NCI-H748 (cell line): ENCODE measurements at regions not wholly inside any gene's neighbourhood (a gene's known extent, or its start where the extent isn't known, plus 50 kb on each side); places are given as distances from the start of the nearest gene placed in this dataset.

Source experiments
- DNase-seq: peaks from one replicate; lab custom pipeline; 2025; ENCODE audit not compliant: unreplicated experiment; lab: John Stamatoyannopoulos, UW

DNA sequence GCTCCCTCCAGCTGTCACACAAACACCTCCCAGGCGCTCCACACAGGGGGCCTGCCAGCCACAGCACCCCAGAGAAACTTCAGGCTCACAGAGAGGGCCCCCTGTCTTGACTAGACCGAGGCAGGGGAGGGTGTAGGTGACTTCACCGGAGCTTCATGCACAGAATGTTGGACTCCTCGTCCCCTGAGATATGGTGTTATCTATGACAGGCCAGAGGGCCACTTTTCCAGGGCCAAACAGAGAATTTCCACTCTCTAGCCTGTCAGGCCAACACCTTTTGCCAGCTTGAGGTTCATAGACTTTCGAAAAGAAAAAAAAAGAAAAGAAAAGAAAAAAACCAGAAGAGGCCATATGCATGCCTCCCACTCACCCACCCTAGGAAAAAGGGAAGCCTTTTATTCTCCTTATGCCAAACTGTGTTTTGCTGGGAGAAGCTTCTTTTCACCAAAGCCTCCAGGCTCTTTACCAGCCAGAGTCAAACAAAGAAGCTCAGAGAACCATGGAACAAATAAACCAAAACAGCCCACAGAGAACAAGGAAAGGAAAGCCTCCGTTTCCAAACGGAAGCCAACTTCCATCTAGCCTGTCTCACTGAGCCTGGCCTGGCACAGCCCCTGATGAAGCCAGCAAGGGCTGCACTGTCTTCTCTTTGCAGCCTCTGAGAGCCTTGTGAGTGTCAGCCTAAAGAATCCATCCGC, 313.2 kb upstream of the JARID2 start:
- no peak for DNase-seq

DNA sequence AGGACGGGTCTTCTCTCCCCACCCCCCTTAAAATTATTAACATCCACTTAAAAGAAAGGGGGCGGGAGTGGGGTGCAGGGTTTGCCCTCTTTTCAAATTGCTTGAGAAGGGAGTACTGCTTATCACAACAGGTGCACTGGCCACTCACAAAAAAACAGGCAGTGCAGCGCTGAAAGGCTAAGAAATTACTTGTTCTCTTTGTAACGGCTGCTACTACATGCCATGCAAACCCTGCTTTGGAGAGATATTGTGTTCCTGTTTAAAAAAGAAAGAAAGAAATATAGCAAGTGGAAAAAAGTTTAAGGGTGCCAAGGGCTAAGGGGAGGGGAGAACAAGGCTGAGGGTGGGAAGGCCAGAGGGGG, 312.7 kb upstream of the JARID2 start:
- DNase-seq = no peak

DNA sequence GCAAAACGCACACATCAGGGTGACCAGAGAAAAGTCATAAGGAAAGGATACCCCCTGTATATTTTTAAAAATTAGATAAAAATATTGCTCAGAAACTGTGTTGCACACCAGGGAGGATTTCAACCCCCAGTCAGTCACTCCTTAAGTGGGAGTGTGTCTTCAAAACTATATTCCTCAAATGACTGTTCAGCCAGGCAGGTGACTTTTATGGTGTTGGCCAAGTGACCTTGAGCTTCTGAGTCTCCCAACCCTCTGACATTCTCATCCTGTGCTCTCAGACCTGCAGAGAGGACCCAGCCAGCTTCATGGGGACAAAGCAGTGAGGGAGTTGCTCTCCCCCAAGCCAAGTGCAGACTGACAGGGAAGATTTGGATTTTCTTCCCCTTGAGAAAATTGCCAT, 311.9 kb upstream of the JARID2 start:
- no peak for DNase-seq

DNA sequence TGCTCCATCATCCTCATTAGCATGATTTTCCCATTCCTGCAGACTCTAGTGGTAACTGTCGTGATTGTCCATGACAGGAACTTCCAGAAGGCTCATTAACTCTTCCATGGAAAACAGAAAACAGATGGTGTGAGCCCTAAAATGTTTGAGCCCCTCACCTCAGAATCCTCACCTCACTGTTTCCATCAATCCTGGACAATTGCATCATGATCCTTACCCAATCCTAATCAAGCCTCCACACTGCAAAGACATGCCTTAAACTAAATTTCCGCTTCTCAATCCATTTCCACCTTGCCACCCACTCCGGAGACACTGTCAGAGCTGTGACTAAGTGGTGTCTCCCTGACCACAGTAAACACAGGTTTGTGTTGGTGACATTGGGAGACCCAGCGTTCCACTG, 311.0 kb upstream of the JARID2 start:
- no peak for DNase-seq

DNA sequence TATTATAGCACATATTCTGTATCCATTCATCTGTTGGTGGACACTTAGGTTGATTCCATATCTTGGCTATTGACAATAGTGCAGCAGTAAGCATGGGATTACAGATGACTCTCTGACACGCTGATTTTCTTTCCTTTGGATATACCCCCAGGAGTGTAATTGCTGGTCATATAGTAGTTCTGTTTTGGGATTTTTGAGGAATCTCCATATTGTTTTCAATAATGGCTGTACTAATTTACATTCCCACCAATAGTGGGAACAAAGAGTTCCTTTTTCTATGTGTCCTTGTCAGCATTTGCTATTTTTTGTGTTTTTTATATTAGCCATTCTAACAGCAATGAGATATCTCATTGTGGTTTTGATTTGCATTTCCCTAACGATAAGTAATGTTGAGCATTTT, 309.0 kb upstream of the JARID2 start:
- DNase-seq = no peak

DNA sequence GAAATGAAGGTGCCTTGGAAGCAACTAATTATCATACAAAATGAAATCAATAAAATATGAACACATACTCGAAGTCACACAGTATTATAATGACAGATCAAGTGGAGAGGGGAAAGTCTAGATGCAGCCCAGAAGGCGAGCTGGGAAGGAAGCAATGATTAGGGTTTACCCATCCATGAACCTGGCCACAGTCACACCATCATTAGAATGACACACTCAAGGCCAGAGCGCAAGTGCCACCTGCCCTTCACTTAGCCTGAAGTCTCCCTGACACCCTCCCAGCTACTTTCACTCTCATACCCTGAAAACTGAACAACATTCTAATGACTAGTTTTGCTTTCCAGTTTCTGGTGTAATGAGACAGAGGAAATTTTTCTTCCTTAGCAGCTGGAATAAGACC, 302.8 kb upstream of the JARID2 start:
- DNase-seq = no peak

DNA sequence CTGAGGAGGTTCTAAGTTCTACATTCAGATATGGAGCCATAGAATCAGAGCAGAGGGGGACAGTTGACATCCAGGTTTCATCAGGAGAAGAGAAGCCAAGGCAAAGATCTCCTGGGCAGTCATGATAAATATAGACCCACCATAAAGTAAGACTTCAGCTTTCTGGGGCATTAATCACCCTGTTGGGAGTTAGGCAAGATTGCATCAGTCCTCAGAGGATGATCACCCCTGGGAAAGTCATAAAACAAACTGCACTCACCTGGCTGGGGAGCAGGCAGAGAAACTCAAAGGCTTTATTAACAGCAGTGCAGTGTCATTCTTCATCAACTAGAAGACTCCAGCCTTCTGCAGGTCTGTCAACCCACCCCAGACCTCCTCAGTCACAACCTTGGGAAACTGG, 301.3 kb upstream of the JARID2 start:
- DNase-seq = no peak

DNA sequence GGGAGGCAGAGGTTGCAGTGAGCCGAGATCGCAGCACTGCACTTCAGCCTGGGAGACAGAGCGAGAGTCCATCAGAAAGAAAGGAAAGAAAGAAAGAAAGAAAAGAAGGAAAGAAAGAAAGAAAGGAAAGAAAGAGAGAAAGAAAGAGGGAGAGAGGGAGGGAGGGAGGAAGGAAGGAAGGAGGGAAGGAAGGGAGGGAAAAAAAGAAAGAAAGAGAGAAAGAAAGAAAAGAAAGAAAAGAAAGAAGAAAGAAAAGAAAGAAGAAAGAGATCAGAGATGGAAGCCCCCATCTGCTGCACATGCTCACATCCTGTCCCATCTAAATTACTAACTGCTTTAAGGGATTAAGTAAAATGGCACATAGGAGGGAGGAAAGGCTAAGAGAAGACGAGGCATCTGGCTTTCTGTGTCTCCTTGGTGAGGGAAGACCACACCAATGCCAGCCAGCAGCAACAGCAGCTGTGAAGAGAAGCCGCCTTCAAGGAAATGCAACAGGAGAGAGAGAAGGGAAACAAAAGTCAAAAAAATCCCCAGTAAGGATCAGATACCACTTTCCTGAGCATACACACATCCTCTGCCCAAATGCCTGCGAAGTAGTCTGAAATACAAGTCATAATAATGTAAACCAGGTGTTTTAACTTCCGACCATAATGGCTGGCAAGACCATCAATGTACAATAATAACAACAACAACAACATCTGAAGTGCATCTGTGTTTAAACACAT, 300.2 kb upstream of the JARID2 start:
- no peak for DNase-seq

DNA sequence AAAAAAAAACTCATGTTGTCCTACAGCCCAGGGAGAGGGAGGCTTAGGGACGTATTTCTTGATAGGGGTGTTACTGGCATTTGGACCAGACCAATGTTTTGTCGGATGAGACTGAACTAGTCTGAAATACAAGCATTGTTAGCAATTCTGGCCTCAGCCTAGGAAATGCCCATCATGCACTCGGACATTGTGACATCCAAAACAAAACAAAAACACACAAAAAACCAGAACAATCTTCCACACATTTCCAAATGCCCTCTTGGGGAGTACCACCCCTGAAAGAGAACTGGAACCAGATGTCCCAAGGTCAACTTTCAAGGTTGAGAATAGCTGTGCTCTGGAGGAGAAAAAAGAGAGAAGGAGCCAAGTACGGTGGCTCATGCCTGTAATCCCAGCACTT, 299.1 kb upstream of the JARID2 start:
- DNase-seq = no peak

DNA sequence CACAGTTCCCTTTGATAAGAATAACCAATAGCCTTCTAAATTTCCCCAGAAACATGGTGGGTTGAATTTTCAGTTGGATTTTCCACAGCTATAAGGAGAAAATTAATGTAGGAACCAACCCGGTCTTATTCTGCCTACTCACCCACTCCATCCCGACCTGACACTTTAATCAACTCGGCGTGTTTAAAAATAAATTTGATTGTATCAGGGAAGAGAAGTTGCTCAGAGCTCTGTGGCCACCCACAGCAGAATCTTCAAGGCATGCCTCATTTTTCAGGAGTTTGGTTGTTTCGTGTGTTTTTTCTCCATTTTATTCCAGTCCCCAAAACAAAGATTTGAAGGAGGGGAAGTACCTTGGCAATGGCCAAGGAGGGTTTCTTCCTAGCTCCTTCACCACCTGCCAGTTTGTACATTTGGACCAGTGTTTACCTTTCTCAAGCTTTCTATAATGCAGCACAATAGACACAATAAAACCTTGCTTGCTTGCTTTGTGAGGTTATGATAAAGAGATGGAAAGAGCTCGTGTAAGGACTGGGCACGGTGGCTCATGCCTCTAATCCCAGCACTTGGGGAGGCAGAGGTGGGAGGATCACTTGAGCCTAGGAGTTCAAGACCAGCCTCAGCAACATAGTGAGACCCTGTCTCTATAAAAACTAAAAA, 297.2 kb upstream of the JARID2 start:
- peak; percentile 48 for DNase-seq

DNA sequence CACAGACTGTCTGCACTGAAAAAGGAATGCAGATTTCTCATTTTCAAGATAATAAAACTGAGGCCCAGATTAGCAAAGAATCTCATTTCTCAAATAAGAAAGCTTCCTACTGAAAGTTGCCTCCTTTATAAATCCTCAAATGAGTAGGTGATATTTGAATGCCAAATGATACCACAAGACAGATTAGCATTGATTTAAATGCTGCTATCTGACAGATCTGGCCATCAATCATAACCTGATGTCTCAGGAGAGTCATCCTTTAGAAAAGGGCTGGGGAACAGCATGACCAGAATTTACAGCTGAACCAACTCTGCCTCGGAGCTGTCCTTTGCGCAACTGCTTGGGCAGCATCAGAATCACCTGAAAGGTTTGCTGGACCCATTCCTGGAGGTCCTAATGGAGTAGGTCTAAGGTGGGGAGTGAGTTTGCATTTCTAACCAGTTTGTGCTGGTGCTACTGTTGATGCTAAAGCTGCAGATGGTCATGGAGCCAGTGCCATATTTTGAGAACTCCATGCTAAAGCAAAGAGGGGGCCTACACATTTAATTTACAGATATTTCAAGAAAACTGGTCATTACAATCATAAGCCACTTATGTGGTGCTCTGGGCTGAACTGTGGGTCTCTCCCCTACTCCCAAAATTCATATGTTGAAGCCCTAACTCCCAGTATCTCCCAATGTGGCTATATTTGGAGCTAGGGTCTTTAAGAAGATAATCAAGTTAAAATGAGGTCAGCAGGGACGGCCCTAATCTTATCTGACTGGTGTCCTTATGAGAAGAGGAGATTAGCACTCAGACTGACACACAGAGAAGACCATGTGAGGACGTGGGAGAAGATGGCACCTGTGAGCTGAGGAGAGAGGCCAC, 295.5 kb upstream of the JARID2 start:
- no peak for DNase-seq

DNA sequence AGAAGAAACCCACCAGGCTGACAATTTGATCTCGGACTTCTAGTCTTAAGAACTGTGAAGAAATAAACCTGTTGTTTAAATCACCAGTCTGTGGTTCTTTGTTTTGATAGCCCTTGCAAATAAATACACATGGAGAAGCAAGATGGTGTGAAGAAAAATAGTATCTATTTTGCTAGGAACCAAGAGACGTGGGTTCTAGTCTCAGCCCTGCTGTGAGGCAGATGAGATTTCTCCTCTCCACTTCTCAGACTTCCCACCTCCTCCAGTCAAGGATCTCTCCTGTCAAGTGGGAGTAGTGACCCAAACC, 294.9 kb upstream of the JARID2 start:
- DNase-seq = no peak

DNA sequence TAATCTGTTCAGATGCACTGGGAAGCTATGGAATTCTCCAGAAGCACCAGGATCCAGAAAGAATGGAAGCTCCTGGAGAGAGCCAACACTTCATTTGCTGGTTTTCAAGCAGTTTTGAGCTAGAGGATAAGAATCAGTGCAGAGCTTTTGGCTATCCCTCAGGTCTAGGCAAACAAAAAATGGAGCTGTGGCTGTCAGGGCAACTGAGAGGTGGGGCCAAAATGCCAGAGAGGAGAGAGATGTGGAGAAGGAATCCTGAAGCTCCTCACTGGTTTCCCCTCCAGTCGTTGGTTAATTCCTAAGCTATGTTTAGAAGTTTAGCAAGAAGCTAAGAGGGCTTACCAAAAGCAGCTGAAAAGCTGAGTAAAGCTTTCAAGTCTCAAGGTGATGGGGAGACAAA, 294.2 kb upstream of the JARID2 start:
- no peak for DNase-seq

DNA sequence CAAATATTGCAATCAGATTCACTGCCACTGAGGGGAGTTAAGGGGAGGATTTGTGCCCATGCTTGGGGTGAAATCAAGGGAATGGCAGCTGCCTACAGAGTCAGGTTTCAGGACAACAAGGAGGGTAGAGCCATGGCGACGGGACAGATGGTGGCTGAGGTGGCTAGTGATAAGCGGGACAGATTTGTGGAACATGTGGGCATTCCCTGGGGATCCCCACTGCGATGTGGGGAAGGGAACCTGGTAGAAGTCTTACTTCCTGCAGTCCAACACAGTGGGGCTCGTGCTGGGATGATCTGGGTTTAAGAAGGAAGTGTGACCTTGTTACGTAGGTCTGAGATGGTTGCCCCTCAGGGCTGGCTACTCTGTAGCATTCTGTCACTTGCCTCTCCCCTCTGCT, 292.0 kb upstream of the JARID2 start:
- no peak for DNase-seq

DNA sequence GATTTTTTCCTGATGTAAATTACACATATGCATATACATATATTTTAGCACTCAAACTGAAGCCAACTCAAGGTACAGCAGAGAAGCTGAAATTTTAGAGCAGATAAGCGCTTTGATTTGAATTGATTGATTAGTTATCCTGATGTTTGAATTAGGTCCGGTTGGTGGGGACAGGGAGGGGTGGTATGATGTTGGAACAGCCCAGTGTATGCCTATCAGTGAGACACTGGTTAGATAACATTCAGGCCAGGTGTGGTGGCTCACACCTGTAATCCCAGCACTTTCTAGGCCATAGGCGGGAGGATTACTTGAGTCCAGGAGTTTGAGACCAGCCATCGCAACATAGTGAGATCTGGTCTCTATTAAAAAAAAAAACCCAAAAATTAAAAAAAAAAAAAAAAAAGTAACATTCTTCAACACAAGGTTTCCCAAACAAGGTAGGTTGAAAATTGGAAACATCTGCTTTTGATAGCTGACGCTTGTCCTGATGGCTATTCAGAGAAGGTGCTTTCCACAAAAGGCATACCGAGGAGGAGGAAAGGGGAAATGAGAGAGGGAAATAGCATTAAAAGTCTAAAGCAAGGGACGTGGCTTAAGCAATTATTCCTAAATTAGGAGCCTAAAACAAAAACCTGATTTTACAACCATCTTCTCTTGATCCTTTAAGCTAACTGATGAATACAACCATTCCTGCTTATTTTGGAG, 288.4 kb upstream of the JARID2 start:
- no peak for DNase-seq

DNA sequence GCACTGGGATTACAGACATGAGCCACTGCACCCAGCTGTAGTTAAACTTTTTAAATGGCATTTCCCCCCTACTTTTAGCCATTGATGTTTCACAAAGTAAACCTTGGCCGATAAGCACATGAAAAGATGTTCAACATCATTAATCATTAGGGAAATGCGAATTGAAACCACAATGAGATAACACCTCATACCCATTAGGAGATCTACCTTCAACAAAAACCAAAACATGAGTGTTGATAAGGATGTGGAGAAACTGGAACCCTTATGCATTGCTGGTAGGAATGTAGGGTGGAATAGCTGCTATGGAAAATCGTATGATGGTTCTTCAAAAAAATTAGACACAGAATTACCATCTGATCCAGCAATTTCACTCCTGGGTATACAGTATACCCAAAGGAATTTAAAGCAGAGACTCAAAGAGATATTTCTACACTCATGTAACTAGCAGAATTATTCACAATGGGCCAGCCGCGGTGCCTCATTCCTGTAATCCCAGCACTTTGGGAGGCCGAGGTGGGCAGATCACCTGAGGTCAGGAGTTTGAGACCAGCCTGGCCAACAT, 286.5 kb upstream of the JARID2 start:
- no peak for DNase-seq

DNA sequence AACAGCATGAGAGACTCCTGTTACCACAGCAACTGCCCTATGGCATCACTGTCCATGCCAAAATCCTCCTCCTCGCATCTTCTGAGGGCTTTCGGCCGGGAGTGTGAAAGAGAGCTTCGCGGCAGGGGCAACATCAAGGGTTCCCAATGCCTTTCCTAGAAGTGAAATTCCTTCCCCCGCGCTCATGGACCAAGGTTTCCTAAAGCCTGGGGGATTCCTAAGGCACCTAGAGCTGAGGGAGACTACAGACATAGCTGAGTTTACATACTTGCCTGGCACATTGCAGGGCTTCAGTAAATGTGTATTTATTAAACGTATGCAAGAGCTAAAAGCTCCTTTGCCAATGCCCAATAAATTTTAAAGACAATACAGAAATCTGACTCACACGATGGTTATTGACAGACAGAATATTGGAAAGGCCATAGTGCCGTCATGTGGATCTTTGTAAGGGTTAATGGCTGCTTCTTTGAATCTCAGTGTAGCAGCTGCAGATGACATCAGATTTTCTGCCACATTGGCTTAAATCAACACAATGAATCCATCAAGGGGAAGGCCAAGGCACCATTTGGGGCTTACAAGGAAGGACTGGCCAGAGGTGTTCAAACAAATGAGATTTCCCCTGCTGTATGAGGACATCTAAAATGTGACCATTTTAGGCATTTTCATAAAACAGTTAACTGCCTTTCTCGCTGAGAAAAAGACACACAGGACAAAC, 281.2 kb upstream of the JARID2 start:
- peak; percentile 53 for DNase-seq

DNA sequence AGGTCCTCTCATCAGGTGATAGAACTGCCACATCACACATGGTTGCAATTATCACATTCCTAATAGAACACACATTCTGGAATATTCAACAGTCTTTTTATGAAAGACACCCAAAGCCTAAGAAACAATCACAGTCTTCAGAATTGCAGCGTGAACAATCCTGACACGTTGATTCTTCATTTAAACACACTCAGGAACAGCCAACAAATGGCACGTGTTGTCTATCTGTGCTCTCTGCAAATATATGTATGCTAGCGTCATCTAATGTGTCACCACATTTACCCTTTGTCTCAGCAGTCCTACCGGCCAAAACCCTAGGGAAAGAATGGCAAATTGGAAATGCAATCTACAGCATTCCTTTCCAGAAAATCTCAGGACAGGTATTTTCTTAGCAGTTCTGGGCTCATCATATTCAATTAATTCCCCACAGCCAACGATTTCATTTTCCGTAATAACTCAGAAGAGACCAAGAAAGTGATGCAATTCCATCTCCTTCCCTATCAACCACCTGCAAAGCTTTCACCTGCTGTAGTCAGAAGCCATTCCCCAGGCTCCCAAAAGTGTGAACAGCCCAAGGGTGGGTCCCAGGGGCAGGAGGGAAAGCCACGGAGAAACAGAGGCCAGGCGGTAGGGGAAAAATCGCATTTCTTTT, 280.3 kb upstream of the JARID2 start:
- DNase-seq = no peak

DNA sequence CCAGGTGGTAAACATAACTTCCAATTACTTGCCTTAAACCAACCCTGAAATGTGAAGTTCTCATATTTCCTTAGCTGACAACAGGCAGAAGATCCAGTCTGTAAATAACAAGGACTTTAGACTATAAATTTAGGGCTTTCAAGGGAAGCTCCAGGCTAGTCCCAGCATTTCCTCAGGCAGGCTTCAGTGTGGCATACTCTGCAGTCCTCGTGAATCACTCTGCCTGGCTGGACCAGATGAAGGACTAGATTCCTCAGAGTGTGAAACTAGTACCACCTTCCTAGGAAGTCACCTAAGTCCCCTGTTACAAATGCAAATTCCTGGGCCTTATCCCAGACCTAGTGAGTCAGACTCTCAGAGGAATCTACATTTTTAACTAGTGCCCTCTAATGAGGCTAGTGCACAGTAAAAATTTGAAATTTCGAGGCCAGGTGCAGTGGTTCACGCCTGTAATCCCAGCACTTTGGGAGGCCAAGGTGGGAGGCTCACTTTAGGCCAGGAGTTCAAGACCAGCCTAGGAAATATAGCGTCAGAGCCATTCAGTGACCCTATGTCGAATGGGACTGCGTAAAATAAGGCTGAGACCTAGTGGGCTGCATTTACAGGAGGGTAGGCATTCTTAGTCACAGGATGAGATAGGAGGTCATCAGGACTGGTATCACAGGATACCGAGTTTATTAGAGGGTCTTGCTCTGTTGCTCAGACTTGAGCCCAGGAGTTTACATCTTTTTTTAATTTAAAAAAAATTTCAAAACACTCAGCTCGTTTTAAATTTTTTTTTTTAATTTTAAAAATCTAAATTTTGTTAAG, 279.6 kb upstream of the JARID2 start:
- no peak for DNase-seq
